PC-3 (cell line): ENCODE measurements at regions not wholly inside any gene's neighbourhood (a gene's known extent, or its start where the extent isn't known, plus 50 kb on each side); places are given as distances from the start of the nearest gene placed in this dataset.

Experiments
- ATAC-seq: fragments of 200-7000 bp; cut with Tn5 transposase; 2 replicates; pipeline ENCODE4 v1.9.1; 2020; ENCODE audit warnings: mild to moderate bottlenecking, moderate library complexity
- BruUV-seq: library from RNA; stranded (reverse); fragments of 400-500 nt; replicated peaks from 2 replicates; lab custom pipeline; 2021; lab: Mats Ljungman, UMichigan
- CTCF ChIA-PET: fragments of 300-600 bp; sonication (Branson Sonifier 250); formaldehyde crosslinking; loops from one replicate; lab custom pipeline; 2022; ENCODE audit warnings: antibody characterized with exemption; lab: Charles Lee
- POLR2A ChIA-PET: fragments of 300-600 bp; sonication (Branson Sonifier 250); formaldehyde crosslinking; loops from one replicate; lab custom pipeline; 2022; ENCODE audit warnings: antibody characterized with exemption; ENCODE audit not compliant: unreplicated experiment; lab: Charles Lee
- DNase-seq: peaks from one replicate; pipeline ENCODE4 v3.0.0-alpha.2; 2015
- H2AFZ ChIP-seq: fragments of 300-600 bp; sonication (generic); 2 replicates; pipeline ENCODE4 v1.6.0; 2016; ENCODE audit warnings: antibody characterized with exemption, low read length
- H3F3A ChIP-seq: fragments of 300-600 bp; sonication (generic); one replicate; pipeline ENCODE4 v1.6.0; 2017; ENCODE audit warnings: antibody characterized with exemption, low read length, control low read depth, mild to moderate bottlenecking; ENCODE audit not compliant: unreplicated experiment
- H3K27ac ChIP-seq: fragments of 300-600 bp; sonication (generic); 2 replicates; pipeline ENCODE4 v1.5.1; 2016; ENCODE audit warnings: mild to moderate bottlenecking, low read length
- H3K27me3 ChIP-seq: fragments of 300-600 bp; sonication (generic); 2 replicates; pipeline ENCODE4 v1.6.1; 2016; ENCODE audit warnings: low read length, mixed read lengths
- H3K36me3 ChIP-seq: fragments of 300-600 bp; sonication (generic); 2 replicates; pipeline ENCODE4 v1.6.1; 2016; ENCODE audit warnings: low read depth, mixed run types, low read length, mixed read lengths
- H3K4me1 ChIP-seq: fragments of 300-600 bp; sonication (generic); 2 replicates; pipeline ENCODE4 v1.5.1; 2016; ENCODE audit warnings: low read length; ENCODE audit not compliant: insufficient read depth
- H3K4me2 ChIP-seq: fragments of 300-600 bp; sonication (generic); 2 replicates; pipeline ENCODE4 v1.6.0; 2016; ENCODE audit warnings: low read length
- H3K4me3 ChIP-seq: fragments of 300-600 bp; sonication (generic); 2 replicates; pipeline ENCODE4 v1.5.1; 2016; ENCODE audit warnings: mild to moderate bottlenecking, low read length, mixed read lengths
- H3K79me2 ChIP-seq: fragments of 300-600 bp; sonication (generic); 2 replicates; pipeline ENCODE4 v1.6.1; 2017; ENCODE audit warnings: low read length, mixed read lengths
- H3K9ac ChIP-seq: fragments of 300-600 bp; sonication (generic); 2 replicates; pipeline ENCODE4 v1.6.0; 2016; ENCODE audit warnings: mild to moderate bottlenecking, low read length
- H3K9me2 ChIP-seq: fragments of 300-600 bp; sonication (generic); replicated peaks from 2 replicates; pipeline ENCODE4 v1.6.1; 2016; ENCODE audit warnings: mixed run types, low read length, mixed read lengths
- H3K9me3 ChIP-seq: fragments of 300-600 bp; sonication (generic); 2 replicates; pipeline ENCODE4 v1.6.1; 2016; ENCODE audit warnings: low read length, mixed read lengths
- H4K20me1 ChIP-seq: fragments of 300-600 bp; sonication (generic); 2 replicates; pipeline ENCODE4 v1.6.1; 2016; ENCODE audit warnings: low read length, mixed read lengths
- EZH2 ChIP-seq: fragments of 300-600 bp; sonication (generic); IDR thresholded peaks from one replicate; pipeline ENCODE4 v1.6.1; 2017; ENCODE audit warnings: antibody characterized with exemption, mild to moderate bottlenecking, low read length; ENCODE audit not compliant: unreplicated experiment
- EZH2phosphoT487 ChIP-seq: fragments of 300-600 bp; sonication (generic); IDR thresholded peaks from 2 replicates; pipeline ENCODE4 v1.6.1; 2018; ENCODE audit warnings: mild to moderate bottlenecking, antibody characterized with exemption, low read length, borderline replicate concordance
- intact Hi-C: fragments of 100-400 bp; cut with micrococcal nuclease; formaldehyde crosslinking; loops from 2 replicates; pipeline ENCODE4 v1.9.0; 2023
- TF ChIP-seq, protein P1 (sequence below): fragments of 300-600 bp; sonication (generic); conservative IDR thresholded peaks from 2 replicates; pipeline ENCODE4 v1.5.1; 2017; ENCODE audit warnings: antibody characterized with exemption, low read depth, mild to moderate bottlenecking, low read length

- no peaks in the 10 kb centered on the region for H3K4me1 ChIP-seq
- TF ChIP-seq EZH2 (no peak), EZH2phosphoT487 (no peak)
- TF ChIP-seq, protein P1, sequence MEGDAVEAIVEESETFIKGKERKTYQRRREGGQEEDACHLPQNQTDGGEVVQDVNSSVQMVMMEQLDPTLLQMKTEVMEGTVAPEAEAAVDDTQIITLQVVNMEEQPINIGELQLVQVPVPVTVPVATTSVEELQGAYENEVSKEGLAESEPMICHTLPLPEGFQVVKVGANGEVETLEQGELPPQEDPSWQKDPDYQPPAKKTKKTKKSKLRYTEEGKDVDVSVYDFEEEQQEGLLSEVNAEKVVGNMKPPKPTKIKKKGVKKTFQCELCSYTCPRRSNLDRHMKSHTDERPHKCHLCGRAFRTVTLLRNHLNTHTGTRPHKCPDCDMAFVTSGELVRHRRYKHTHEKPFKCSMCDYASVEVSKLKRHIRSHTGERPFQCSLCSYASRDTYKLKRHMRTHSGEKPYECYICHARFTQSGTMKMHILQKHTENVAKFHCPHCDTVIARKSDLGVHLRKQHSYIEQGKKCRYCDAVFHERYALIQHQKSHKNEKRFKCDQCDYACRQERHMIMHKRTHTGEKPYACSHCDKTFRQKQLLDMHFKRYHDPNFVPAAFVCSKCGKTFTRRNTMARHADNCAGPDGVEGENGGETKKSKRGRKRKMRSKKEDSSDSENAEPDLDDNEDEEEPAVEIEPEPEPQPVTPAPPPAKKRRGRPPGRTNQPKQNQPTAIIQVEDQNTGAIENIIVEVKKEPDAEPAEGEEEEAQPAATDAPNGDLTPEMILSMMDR: no peak
- no peak for DNase-seq
- ChIA-PET CTCF (no interaction called here), POLR2A (no interaction called here)
- H3K27me3 ChIP-seq: no peaks in the 10 kb centered on the region
- H3F3A ChIP-seq: no peaks in the 10 kb centered on the region
- BruUV-seq: no TSS peak
- no peaks in the 10 kb centered on the region for H3K9me2 ChIP-seq
- H3K4me3 ChIP-seq: no peak overlapping the region
- no peak overlapping the region for H3K9ac ChIP-seq
- peaks cover 10% of the 10 kb centered on the region for H3K9me3 ChIP-seq
- ATAC-seq: no peak
- no peak overlapping the region for H3K4me2 ChIP-seq
- H3K36me3 ChIP-seq: no peaks in the 10 kb centered on the region
- intact Hi-C loops: no loop called here
- H2AFZ ChIP-seq: no peak overlapping the region
- no peak overlapping the region for H3K27ac ChIP-seq
- no peaks in the 10 kb centered on the region for H3K79me2 ChIP-seq
- no peaks in the 10 kb centered on the region for H4K20me1 ChIP-seq
These were observed 807.7 kb upstream of the SEL1L start for GRCh38 chr14:82341261-82341810.

DNA sequence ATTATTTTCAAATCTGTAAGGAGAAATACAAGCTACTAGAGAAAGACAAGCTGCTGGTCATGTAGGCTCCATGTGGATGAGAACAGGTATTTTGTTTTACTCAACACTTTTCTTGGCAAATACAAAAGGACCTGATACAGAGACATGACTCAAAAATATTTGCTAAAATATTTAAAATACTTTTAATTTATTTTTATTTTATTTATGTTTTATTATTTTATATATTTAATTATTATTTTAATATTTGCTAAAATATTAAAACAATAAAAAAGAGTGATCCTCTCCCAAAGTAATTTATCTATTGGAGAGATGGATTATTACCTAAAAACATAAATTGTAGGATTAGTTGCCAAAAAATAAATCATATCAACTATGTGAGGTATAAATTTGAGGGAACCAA, 808.9 kb upstream of the SEL1L start:
- no peaks in the 10 kb centered on the region for H3K9me2 ChIP-seq
- no peaks in the 10 kb centered on the region for H4K20me1 ChIP-seq
- ChIA-PET POLR2A (no interaction called here), CTCF (no interaction called here)
- peaks cover 10% of the 10 kb centered on the region for H3K9me3 ChIP-seq
- no peak overlapping the region for H2AFZ ChIP-seq
- H3K4me1 ChIP-seq: no peaks in the 10 kb centered on the region
- H3K4me2 ChIP-seq: no peak overlapping the region
- no TSS peak for BruUV-seq
- H3F3A ChIP-seq: no peaks in the 10 kb centered on the region
- no peaks in the 10 kb centered on the region for H3K36me3 ChIP-seq
- ATAC-seq: no peak
- H3K27ac ChIP-seq: no peak overlapping the region
- no peaks in the 10 kb centered on the region for H3K79me2 ChIP-seq
- TF ChIP-seq, protein P1: no peak
- TF ChIP-seq EZH2: no peak
- TF ChIP-seq EZH2phosphoT487: no peak
- DNase-seq: no peak
- H3K9ac ChIP-seq: no peak overlapping the region
- no peak overlapping the region for H3K4me3 ChIP-seq
- no peaks in the 10 kb centered on the region for H3K27me3 ChIP-seq
- intact Hi-C loops: no loop called here

- Histone ChIP-seq H3K9ac (no peak overlapping the region), H3K27ac (no peak overlapping the region), H3K9me2 (no peaks in the 10 kb centered on the region), H3K9me3 (peaks cover 8% of the 10 kb centered on the region; the same call in 1 of the 2 replicates), H2AFZ (no peak overlapping the region), H3K4me1 (no peaks in the 10 kb centered on the region), H3K36me3 (no peaks in the 10 kb centered on the region), H3K27me3 (no peaks in the 10 kb centered on the region), H3K4me3 (no peak overlapping the region), H3K4me2 (no peak overlapping the region), H3F3A (no peaks in the 10 kb centered on the region), H3K79me2 (no peaks in the 10 kb centered on the region), H4K20me1 (no peaks in the 10 kb centered on the region)
- intact Hi-C loops: no loop called here
- DNase-seq (no peak), ATAC-seq (no peak)
- ChIA-PET CTCF (no interaction called here), POLR2A (no interaction called here)
- no peak for TF ChIP-seq EZH2
- TF ChIP-seq, protein P1: no peak
- TF ChIP-seq EZH2phosphoT487: no peak
- BruUV-seq: no TSS peak
These were observed 811.5 kb upstream of the SEL1L start for GRCh38 chr14:82345184-82345583.
